ENCODE measurements at regions not wholly inside any gene's neighbourhood (a gene's known extent, or its start where the extent isn't known, plus 50 kb on each side); places are given as distances from the start of the nearest gene placed in this dataset.
"Not testable (repeated sequence)": the region's sequence is repeated elsewhere in the genome, so short reads cannot be mapped to it uniquely, and the experiment has no call there.

DNA sequence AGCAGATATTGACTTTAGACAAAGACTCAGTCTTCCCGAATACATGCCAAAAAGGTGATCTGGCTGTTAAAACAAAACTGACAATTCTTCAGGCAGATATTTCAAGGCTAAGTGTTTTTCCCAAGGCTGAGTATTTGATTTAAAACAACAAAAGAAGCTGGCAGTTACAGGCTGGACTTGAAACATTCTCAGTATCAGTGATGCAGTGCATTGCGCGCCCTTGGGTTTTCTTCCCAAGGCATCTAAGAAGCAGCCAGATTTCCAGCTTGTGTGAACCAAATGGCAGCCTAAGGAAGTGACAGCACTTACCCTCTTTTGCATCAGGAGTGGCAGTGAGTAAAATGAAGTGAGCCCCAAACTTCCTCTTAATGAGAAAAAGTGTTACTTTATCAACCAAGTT is 90.0 kb upstream of the FREM3 start:
- 83% methylated on average over 3 of the region's 3 CpGs; no CpG with 5 or more reads in 1 of the 2 experiments for WGBS, 2 experiments (ENCODE audit: extremely low coverage in 1 of 2, insufficient coverage in 1 of 2, insufficient read length in 1 of 2, insufficient replicate concordance in 2 of 2, low coverage in 1 of 2, low lambda C conversion rate in 2 of 2, missing lambda C conversion rate in 1 of 2)

DNA sequence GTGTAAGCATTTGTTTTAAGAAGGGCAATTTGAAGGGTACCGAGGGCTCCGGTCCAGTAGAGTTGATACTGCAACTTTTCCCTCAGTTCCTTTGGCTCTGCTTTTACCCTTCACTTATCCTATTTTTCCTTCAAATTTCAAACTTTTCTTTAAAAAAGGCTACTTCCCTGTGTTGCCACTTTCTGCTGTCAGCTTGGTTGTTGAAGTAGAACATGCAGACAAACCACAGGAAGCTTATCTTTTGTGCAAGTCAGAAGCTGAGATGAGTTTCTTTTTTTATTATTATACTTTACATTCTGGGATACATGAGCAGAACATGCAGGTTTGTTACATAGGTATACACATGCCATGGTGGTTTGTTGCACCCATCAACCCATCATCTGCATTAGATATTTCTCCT is 89.1 kb upstream of the FREM3 start:
- H3K79me2 ChIP-seq (ENCODE audit: control insufficient read depth in 1 of 2, insufficient read depth in 2 of 2, low read length in 2 of 2); H4K91ac ChIP-seq (replicated peaks; ENCODE audit: insufficient read length, low read length); H3K4me3 ChIP-seq (ENCODE audit: extremely low read depth in 1 of 4, insufficient read depth in 2 of 4, low read depth in 3 of 4, low read length in 4 of 4); H3K23ac ChIP-seq (ENCODE audit: insufficient read length); H3K36me3 ChIP-seq (ENCODE audit: control insufficient read depth in 2 of 4, insufficient read depth in 4 of 4, low read length in 3 of 4); H3K56ac ChIP-seq (replicated peaks; ENCODE audit: insufficient read length, low read depth, low read length); H2BK12ac ChIP-seq (ENCODE audit: low read depth, low read length); H2BK15ac ChIP-seq (ENCODE audit: low read length); H3K27me3 ChIP-seq (replicated peaks in 1 of 4; ENCODE audit: control insufficient read depth in 3 of 4, extremely low read depth in 1 of 4, insufficient read depth in 3 of 4, low read length in 3 of 4); H3K23me2 ChIP-seq (ENCODE audit: low read depth, low read length); H2BK120ac ChIP-seq (replicated peaks; ENCODE audit: low read depth, low read length); H2BK5ac ChIP-seq (ENCODE audit: low read depth, low read length); H4K20me1 ChIP-seq (replicated peaks in 1 of 2; ENCODE audit: control insufficient read depth in 1 of 2, insufficient read depth in 2 of 2, low read length in 2 of 2); H3K9ac ChIP-seq (replicated peaks in 1 of 4; ENCODE audit: extremely low read depth in 1 of 4, low read depth in 3 of 4, low read length in 3 of 4); H3K27ac ChIP-seq (ENCODE audit: low read depth, low read length); POLR2A ChIA-PET (ENCODE audit: partially characterized antibody); H4K5ac ChIP-seq (ENCODE audit: insufficient read length, low read depth, low read length); H3K4me2 ChIP-seq (ENCODE audit: insufficient read depth in 1 of 2, low read depth in 2 of 2, low read length in 2 of 2); H3K4me1 ChIP-seq (replicated peaks in 1 of 4; ENCODE audit: control insufficient read depth in 3 of 4, insufficient read depth in 4 of 4, low read length in 3 of 4); H3K9me3 ChIP-seq (ENCODE audit: insufficient read depth in 2 of 2, low read depth in 1 of 2, low read length in 1 of 2); H3K14ac ChIP-seq (ENCODE audit: insufficient read length); H2AK5ac ChIP-seq (ENCODE audit: low read depth, low read length); H3K4ac ChIP-seq (replicated peaks; ENCODE audit: insufficient read length, low read depth, low read length); H3K79me1 ChIP-seq (ENCODE audit: low read depth, low read length); FAIRE-seq; DNase-seq (ENCODE audit: low read depth in 1 of 2, low spot score in 2 of 2); H2AFZ ChIP-seq (ENCODE audit: low read length); H3K18ac ChIP-seq (ENCODE audit: extremely low read depth, low read length); H2BK20ac ChIP-seq (ENCODE audit: low read length); H4K8ac ChIP-seq (ENCODE audit: extremely low read depth, insufficient read depth, low read length): not testable (repeated sequence)
- 100% methylated on average over 2 of the region's 2 CpGs; no CpG with 5 or more reads in 1 of the 2 experiments for WGBS, 2 experiments (ENCODE audit: extremely low coverage in 1 of 2, insufficient coverage in 1 of 2, insufficient read length in 1 of 2, insufficient replicate concordance in 2 of 2, low coverage in 1 of 2, low lambda C conversion rate in 2 of 2, missing lambda C conversion rate in 1 of 2)
- CTCF ChIA-PET (ENCODE audit: partially characterized antibody) = interaction anchor here (1.0 kb wide), 1 partner anchor 17 kb away, joined by 3 read pairs; no protein-coding TSS in a partner anchor

More for the DNA sequence above, 90.0 kb upstream of the FREM3 start:
- H2BK15ac ChIP-seq (ENCODE audit: low read length); H3K56ac ChIP-seq (replicated peaks; ENCODE audit: insufficient read length, low read depth, low read length); H3K79me1 ChIP-seq (ENCODE audit: low read depth, low read length); H4K91ac ChIP-seq (replicated peaks; ENCODE audit: insufficient read length, low read length); DNase-seq (ENCODE audit: low read depth in 1 of 2, low spot score in 2 of 2); H3K27ac ChIP-seq (ENCODE audit: low read depth, low read length); H3K23me2 ChIP-seq (ENCODE audit: low read depth, low read length); H3K4me2 ChIP-seq (ENCODE audit: insufficient read depth in 1 of 2, low read depth in 2 of 2, low read length in 2 of 2); H4K5ac ChIP-seq (ENCODE audit: insufficient read length, low read depth, low read length); H3K9ac ChIP-seq (replicated peaks in 1 of 4; ENCODE audit: extremely low read depth in 1 of 4, low read depth in 3 of 4, low read length in 3 of 4); H3K18ac ChIP-seq (ENCODE audit: extremely low read depth, low read length); H2BK20ac ChIP-seq (ENCODE audit: low read length); H2BK120ac ChIP-seq (replicated peaks; ENCODE audit: low read depth, low read length); H2BK12ac ChIP-seq (ENCODE audit: low read depth, low read length); H2AK5ac ChIP-seq (ENCODE audit: low read depth, low read length); H3K4me1 ChIP-seq (replicated peaks in 1 of 4; ENCODE audit: control insufficient read depth in 3 of 4, insufficient read depth in 4 of 4, low read length in 3 of 4); H4K8ac ChIP-seq (ENCODE audit: extremely low read depth, insufficient read depth, low read length); FAIRE-seq; H4K20me1 ChIP-seq (replicated peaks in 1 of 2; ENCODE audit: control insufficient read depth in 1 of 2, insufficient read depth in 2 of 2, low read length in 2 of 2); H3K4ac ChIP-seq (replicated peaks; ENCODE audit: insufficient read length, low read depth, low read length); H3K79me2 ChIP-seq (ENCODE audit: control insufficient read depth in 1 of 2, insufficient read depth in 2 of 2, low read length in 2 of 2); H3K4me3 ChIP-seq (ENCODE audit: extremely low read depth in 1 of 4, insufficient read depth in 2 of 4, low read depth in 3 of 4, low read length in 4 of 4); H3K23ac ChIP-seq (ENCODE audit: insufficient read length); H3K9me3 ChIP-seq (ENCODE audit: insufficient read depth in 2 of 2, low read depth in 1 of 2, low read length in 1 of 2); H3K27me3 ChIP-seq (replicated peaks in 1 of 4; ENCODE audit: control insufficient read depth in 3 of 4, extremely low read depth in 1 of 4, insufficient read depth in 3 of 4, low read length in 3 of 4); H2BK5ac ChIP-seq (ENCODE audit: low read depth, low read length); H2AFZ ChIP-seq (ENCODE audit: low read length); H3K36me3 ChIP-seq (ENCODE audit: control insufficient read depth in 2 of 4, insufficient read depth in 4 of 4, low read length in 3 of 4); H3K14ac ChIP-seq (ENCODE audit: insufficient read length); POLR2A ChIA-PET (ENCODE audit: partially characterized antibody): not testable (repeated sequence)
- CTCF ChIA-PET (ENCODE audit: partially characterized antibody) = interaction anchor here (1.0 kb wide), 1 partner anchor 18 kb away, joined by 3 read pairs; no protein-coding TSS in a partner anchor

Measured in H1 (cell line).